A549 (cell line): ENCODE measurements at regions not wholly inside any gene's neighbourhood (a gene's known extent, or its start where the extent isn't known, plus 50 kb on each side); places are given as distances from the start of the nearest gene placed in this dataset.

ENCODE experiments used
- ATAC-seq, 2 experiments: fragments of 200-7000 bp in 1 of 2; fragments of >200 bp in 1 of 2; cut with Nextera tagmentation in 1 of 2; cut with Tn5 transposase in 1 of 2; 3 replicates each; pipeline versions ENCODE4 v1.8.0 to v1.9.1; 2018 to 2020; ENCODE audit warnings: mild to moderate bottlenecking in 1 of 2, moderate library complexity in 1 of 2
- CTCF ChIA-PET: fragments of 300-600 bp; sonication (Branson Sonifier 250); formaldehyde crosslinking; extraction: SDS; loops from one replicate; lab custom pipeline; 2021; ENCODE audit warnings: antibody characterized with exemption, inconsistent platforms; lab: Yijun Ruan, JAX
- POLR2A ChIA-PET: fragments of 350-600 bp; formaldehyde crosslinking; extraction: SDS; loops from one replicate; lab custom pipeline; 2021; ENCODE audit warnings: antibody characterized with exemption, inconsistent platforms; lab: Yijun Ruan, JAX
- DNase-seq, 2 experiments: peaks; one replicate each; pipeline versions ENCODE4 v3.0.0 to v3.0.0-alpha.2; 2011 to 2016; ENCODE audit warnings: low read depth in 1 of 2, low spot score in 1 of 2
- FAIRE-seq: peaks from 2 replicates; lab custom pipeline; 2011; peaks lifted over from hg19 to GRCh38; lab: Jason Lieb, UNC
- H3K27ac ChIP-seq, 2 experiments: fragments of >200 bp; sonication (Bioruptor Twin); formaldehyde crosslinking; 3 replicates each; pipeline ENCODE4 v1.5.1; 2016 to 2017
- H3K4me1 ChIP-seq: fragments of >200 bp; sonication (Bioruptor Twin); formaldehyde crosslinking; 3 replicates; pipeline ENCODE4 v1.6.1; 2016
- H3K4me2 ChIP-seq: fragments of >200 bp; sonication (Bioruptor Twin); formaldehyde crosslinking; 3 replicates; pipeline ENCODE4 v1.6.1; 2016
- H3K4me3 ChIP-seq: fragments of >200 bp; sonication (Bioruptor Twin); formaldehyde crosslinking; 3 replicates; pipeline ENCODE4 v1.5.1; 2016
- H3K9me3 ChIP-seq: fragments of >200 bp; sonication (Bioruptor Twin); formaldehyde crosslinking; 3 replicates; pipeline ENCODE4 v1.6.1; 2016
- CBX8 ChIP-seq: fragments of 200-600 bp; sonication (generic); IDR thresholded peaks from 2 replicates; pipeline ENCODE4 v1.6.1; 2016
- CEBPB ChIP-seq, 2 experiments: fragments of >200 bp in 1 of 2; sonication (Bioruptor Twin) in 1 of 2; formaldehyde crosslinking in 1 of 2; IDR thresholded peaks; 2 replicates each; pipeline ENCODE4 v1.6.1; 2012 to 2016
- CHD2 ChIP-seq: fragments of 150-350 bp; IDR thresholded peaks from 2 replicates; pipeline ENCODE4 v1.6.1; 2014; ENCODE audit warnings: low read length; ENCODE audit not compliant: partially characterized antibody
- EHF ChIP-seq: fragments of 250-450 bp; sonication (Bioruptor Pico); IDR thresholded peaks from 2 replicates; pipeline ENCODE4 v1.5.0; 2020; ENCODE audit warnings: mild to moderate bottlenecking
- EHMT2 ChIP-seq: fragments of 200-600 bp; sonication (generic); IDR thresholded peaks from 2 replicates; pipeline ENCODE4 v1.6.1; 2016; ENCODE audit warnings: antibody characterized with exemption, low read depth, mild to moderate bottlenecking, moderate library complexity
- FOSB ChIP-seq: fragments of 250-450 bp; sonication (Bioruptor Pico); IDR thresholded peaks from 2 replicates; pipeline ENCODE4 v1.5.0; 2020; ENCODE audit warnings: mild to moderate bottlenecking, moderate library complexity
- FOSL2 ChIP-seq, 2 experiments: fragments of 450-650 bp in 1 of 2; fragments of >200 bp in 1 of 2; sonication (Bioruptor Twin) in 1 of 2; formaldehyde crosslinking; IDR thresholded peaks; 2 replicates each; pipeline versions ENCODE4 v1.5.0 to v1.6.1; 2016 to 2020; ENCODE audit warnings: mild to moderate bottlenecking in 1 of 2, moderate library complexity in 1 of 2
- HEYL ChIP-seq: fragments of 250-450 bp; sonication (Bioruptor Pico); IDR thresholded peaks from 2 replicates; pipeline ENCODE4 v1.8.0; 2021; ENCODE audit warnings: mild to moderate bottlenecking, moderate library complexity
- JUNB ChIP-seq: fragments of >200 bp; sonication (Bioruptor Twin); formaldehyde crosslinking; IDR thresholded peaks from 2 replicates; pipeline ENCODE4 v1.6.1; 2016
- KDM5A ChIP-seq: fragments of 200-600 bp; sonication (generic); IDR thresholded peaks from 2 replicates; pipeline ENCODE4 v1.6.1; 2016; ENCODE audit warnings: antibody characterized with exemption, mild to moderate bottlenecking
- MAZ ChIP-seq: fragments of 150-350 bp; IDR thresholded peaks from 2 replicates; pipeline ENCODE4 v1.6.1; 2014; ENCODE audit warnings: antibody characterized with exemption, low read depth, low read length, borderline replicate concordance
- RNF2 ChIP-seq: fragments of 200-600 bp; sonication (generic); IDR thresholded peaks from 2 replicates; pipeline ENCODE4 v1.6.1; 2016; ENCODE audit warnings: low read depth, mild to moderate bottlenecking, antibody characterized with exemption, moderate library complexity, borderline replicate concordance
- SMC3 ChIP-seq: fragments of >200 bp; sonication (Bioruptor Twin); formaldehyde crosslinking; IDR thresholded peaks from 3 replicates; pipeline ENCODE4 v1.6.1; 2018; ENCODE audit warnings: inconsistent platforms
- ZC3H11A ChIP-seq: fragments of 450-650 bp; IDR thresholded peaks from 2 replicates; pipeline ENCODE4 v1.6.1; 2014; ENCODE audit warnings: antibody characterized with exemption, mild to moderate bottlenecking
- ZNF302 ChIP-seq: fragments of 250-450 bp; sonication (Bioruptor Pico); IDR thresholded peaks from 2 replicates; pipeline ENCODE4 v1.9.0; 2021; ENCODE audit warnings: inconsistent platforms, mild to moderate bottlenecking, moderate library complexity
- WGBS: methylation state at CpG from one replicate; pipeline ENCODE4 v1.1.6; 2017; ENCODE audit errors: missing lambda C conversion rate; 5-methylcytosine and 5-hydroxymethylcytosine counted together
- TF ChIP-seq, protein P1 (sequence below): fragments of 450-650 bp; IDR thresholded peaks from 2 replicates; pipeline ENCODE4 v1.6.1; 2014; ENCODE audit warnings: antibody characterized with exemption
- TF ChIP-seq, protein P2 (sequence below): fragments of 250-450 bp; sonication (Bioruptor Pico); IDR thresholded peaks from 2 replicates; pipeline ENCODE4 v1.5.0; 2020; ENCODE audit warnings: low read depth, mild to moderate bottlenecking, moderate library complexity
- TF ChIP-seq, protein P3 (sequence below): fragments of 150-350 bp; IDR thresholded peaks from 2 replicates; pipeline ENCODE4 v1.6.1; 2014; ENCODE audit warnings: low read depth, mild to moderate bottlenecking, low read length
- TF ChIP-seq, protein P4 (sequence below): fragments of >200 bp; sonication (Bioruptor Twin); formaldehyde crosslinking; IDR thresholded peaks from 3 replicates; pipeline ENCODE4 v1.5.1; 2016
- TF ChIP-seq, protein P5 (sequence below): fragments of >200 bp; sonication (Bioruptor Twin); formaldehyde crosslinking; IDR thresholded peaks from 2 replicates; pipeline ENCODE4 v1.6.1; 2016
- TF ChIP-seq, protein P6 (sequence below): IDR thresholded peaks from 2 replicates; pipeline ENCODE4 v1.6.1; 2012

DNA sequence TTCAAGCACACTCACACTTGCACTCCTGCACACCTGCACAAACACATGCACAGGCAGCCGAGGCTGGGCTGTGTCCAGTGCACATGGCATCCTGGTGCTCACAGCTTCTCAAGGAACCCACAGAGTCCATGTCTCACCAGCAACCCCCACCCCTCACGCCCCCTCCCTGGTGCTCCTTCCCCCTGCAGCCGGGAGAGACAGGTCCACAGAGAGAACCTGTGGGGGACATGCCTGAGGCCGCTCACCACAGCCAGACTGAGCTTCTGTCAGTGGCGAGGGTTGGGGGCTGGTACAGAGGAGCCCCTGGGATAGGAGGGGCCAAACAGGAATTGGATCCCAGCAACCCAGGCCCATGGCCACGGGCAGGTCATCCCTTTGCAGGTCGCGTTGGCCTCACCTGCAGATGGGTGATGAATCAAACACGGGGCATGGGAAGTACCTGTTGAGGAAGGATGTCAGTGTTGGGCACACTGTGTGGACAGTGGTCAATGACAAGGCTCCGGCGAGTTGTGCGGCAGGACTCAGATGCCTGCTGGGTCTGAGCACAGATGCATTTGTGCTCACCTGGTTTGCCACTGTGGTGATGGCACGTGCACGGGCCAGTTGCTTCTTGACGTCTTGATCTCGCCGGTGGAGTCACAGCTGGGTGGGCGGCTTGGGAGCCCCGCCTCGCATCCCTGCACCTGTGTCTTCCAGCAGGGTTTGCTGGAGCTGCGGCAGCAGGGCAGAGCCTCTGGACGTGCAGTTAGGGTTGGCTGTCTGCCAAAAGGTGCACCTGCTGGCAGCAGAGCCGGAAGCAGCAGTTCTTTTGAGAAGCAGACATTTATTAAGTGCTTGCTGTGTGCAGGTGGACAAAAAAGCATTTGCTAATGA, 113.0 kb downstream of the ERMARD start:
- Histone ChIP-seq H3K4me3 (no peak overlapping the region), H3K9me3 (no peaks in the 10 kb centered on the region), H3K4me2 (no peak overlapping the region), H3K27ac (no peak overlapping the region), H3K4me1 (no peaks in the 10 kb centered on the region)
- DNase-seq (no peak), FAIRE-seq (no peak), ATAC-seq (no peak)
- CTCF ChIA-PET, result no interaction called here
- POLR2A ChIA-PET, result no interaction called here
- WGBS, result 63% methylated on average over 15 of the region's 23 CpGs
- TF ChIP-seq CHD2 (no peak), JUNB (no peak), EHF (CRISPR knock-in tag) (no peak), KDM5A (no peak), CBX8 (no peak), FOSL2 (IDR thresholded peaks at IDR 0.05) (no peak), FOSL2 (CRISPR knock-in tag; IDR thresholded peaks at IDR 0.05) (no peak), HEYL (CRISPR knock-in tag) (no peak), RNF2 (no peak), MAZ (no peak), CEBPB (IDR thresholded peaks at IDR 0.05) (no peak), ZNF302 (no peak), FOSB (no peak), SMC3 (no peak), ZC3H11A (no peak)
- TF ChIP-seq, protein P1, sequence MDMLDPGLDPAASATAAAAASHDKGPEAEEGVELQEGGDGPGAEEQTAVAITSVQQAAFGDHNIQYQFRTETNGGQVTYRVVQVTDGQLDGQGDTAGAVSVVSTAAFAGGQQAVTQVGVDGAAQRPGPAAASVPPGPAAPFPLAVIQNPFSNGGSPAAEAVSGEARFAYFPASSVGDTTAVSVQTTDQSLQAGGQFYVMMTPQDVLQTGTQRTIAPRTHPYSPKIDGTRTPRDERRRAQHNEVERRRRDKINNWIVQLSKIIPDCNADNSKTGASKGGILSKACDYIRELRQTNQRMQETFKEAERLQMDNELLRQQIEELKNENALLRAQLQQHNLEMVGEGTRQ, result no peak
- TF ChIP-seq, protein P2, sequence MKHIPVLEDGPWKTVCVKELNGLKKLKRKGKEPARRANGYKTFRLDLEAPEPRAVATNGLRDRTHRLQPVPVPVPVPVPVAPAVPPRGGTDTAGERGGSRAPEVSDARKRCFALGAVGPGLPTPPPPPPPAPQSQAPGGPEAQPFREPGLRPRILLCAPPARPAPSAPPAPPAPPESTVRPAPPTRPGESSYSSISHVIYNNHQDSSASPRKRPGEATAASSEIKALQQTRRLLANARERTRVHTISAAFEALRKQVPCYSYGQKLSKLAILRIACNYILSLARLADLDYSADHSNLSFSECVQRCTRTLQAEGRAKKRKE, result no peak
- TF ChIP-seq, protein P3, sequence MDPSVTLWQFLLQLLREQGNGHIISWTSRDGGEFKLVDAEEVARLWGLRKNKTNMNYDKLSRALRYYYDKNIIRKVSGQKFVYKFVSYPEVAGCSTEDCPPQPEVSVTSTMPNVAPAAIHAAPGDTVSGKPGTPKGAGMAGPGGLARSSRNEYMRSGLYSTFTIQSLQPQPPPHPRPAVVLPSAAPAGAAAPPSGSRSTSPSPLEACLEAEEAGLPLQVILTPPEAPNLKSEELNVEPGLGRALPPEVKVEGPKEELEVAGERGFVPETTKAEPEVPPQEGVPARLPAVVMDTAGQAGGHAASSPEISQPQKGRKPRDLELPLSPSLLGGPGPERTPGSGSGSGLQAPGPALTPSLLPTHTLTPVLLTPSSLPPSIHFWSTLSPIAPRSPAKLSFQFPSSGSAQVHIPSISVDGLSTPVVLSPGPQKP, result no peak
- TF ChIP-seq, protein P4, sequence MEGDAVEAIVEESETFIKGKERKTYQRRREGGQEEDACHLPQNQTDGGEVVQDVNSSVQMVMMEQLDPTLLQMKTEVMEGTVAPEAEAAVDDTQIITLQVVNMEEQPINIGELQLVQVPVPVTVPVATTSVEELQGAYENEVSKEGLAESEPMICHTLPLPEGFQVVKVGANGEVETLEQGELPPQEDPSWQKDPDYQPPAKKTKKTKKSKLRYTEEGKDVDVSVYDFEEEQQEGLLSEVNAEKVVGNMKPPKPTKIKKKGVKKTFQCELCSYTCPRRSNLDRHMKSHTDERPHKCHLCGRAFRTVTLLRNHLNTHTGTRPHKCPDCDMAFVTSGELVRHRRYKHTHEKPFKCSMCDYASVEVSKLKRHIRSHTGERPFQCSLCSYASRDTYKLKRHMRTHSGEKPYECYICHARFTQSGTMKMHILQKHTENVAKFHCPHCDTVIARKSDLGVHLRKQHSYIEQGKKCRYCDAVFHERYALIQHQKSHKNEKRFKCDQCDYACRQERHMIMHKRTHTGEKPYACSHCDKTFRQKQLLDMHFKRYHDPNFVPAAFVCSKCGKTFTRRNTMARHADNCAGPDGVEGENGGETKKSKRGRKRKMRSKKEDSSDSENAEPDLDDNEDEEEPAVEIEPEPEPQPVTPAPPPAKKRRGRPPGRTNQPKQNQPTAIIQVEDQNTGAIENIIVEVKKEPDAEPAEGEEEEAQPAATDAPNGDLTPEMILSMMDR, result no peak
- TF ChIP-seq, protein P5, sequence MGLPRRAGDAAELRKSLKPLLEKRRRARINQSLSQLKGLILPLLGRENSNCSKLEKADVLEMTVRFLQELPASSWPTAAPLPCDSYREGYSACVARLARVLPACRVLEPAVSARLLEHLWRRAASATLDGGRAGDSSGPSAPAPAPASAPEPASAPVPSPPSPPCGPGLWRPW, result no peak
- TF ChIP-seq, protein P6, sequence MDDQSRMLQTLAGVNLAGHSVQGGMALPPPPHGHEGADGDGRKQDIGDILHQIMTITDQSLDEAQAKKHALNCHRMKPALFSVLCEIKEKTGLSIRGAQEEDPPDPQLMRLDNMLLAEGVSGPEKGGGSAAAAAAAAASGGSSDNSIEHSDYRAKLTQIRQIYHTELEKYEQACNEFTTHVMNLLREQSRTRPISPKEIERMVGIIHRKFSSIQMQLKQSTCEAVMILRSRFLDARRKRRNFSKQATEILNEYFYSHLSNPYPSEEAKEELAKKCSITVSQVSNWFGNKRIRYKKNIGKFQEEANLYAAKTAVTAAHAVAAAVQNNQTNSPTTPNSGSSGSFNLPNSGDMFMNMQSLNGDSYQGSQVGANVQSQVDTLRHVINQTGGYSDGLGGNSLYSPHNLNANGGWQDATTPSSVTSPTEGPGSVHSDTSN, result no peak

DNA sequence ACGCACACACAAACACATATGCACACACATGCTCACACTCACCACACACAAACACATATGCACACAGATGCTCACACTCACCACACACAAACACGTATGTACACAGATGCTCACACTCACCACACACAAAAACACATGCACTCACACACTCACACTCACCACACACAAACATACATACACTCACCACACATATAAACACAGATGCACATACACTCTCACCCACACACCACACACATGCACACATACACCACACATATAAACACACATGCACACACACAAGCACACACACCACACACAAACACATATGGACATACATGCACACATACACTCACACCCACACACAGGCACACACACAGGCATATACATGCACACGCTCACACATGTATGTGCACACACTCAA, 112.3 kb downstream of the ERMARD start:
- Histone ChIP-seq H3K4me1 (no peaks in the 10 kb centered on the region), H3K4me3 (no peak overlapping the region), H3K9me3 (no peaks in the 10 kb centered on the region), H3K4me2 (no peak overlapping the region), H3K27ac (no peak overlapping the region)
- 35% methylated on average over 3 of the region's 3 CpGs for WGBS
- CTCF ChIA-PET, result no interaction called here
- no peak for TF ChIP-seq EHMT2
- TF ChIP-seq MAZ, result no peak
- no peak for ATAC-seq
- no peak for FAIRE-seq
- POLR2A ChIA-PET, result no interaction called here
- DNase-seq, result no peak
